ENCODE measurements at regions not wholly inside any gene's neighbourhood (a gene's known extent, or its start where the extent isn't known, plus 50 kb on each side); places are given as distances from the start of the nearest gene placed in this dataset.
"Not testable (repeated sequence)": the region's sequence is repeated elsewhere in the genome, so short reads cannot be mapped to it uniquely, and the experiment has no call there.

GRCh38 chr2:150075831-150076230 lies 411.6 kb downstream of the RND3 start:
- Mint-ChIP-seq H3K27me3 (ENCODE audit: low read depth in 3 of 3) (peaks cover 0 to 2% (median 0%) of the 10 kb centered on the region in 3 donors), H3K9me3 (peaks cover 0 to 43% (median 13%) of the 10 kb centered on the region in 6 donors), H3K4me3 (no peak overlapping the region), H3K4me1 (no peaks in the 10 kb centered on the region), H3K27ac (no peak overlapping the region), H3K36me3 (no peaks in the 10 kb centered on the region)
- no peak for DNase-seq

DNA sequence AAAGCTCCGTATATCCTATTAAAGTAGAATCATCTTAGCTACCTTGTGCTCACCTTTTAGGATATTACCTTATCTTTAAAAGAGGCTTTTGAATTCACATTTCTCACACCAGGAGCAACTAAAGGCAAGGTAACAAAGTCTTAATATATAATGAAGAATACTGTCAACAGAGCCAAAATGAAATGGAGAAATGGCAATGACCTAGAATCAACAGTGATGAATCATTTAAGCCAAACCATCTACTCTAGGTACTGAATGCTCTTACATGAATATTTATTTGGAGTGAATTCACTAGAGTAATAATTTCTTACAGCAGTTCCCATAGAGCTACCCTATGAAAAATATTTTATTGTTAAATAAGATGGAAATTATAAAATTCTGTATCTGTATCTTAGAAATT lies 421.0 kb downstream of the RND3 start:
- Mint-ChIP-seq H3K27ac (no peak overlapping the region), H3K27me3 (ENCODE audit: low read depth in 3 of 3) (peaks cover 0 to 2% (median 0%) of the 10 kb centered on the region in 3 donors), H3K4me3 (no peak overlapping the region), H3K9me3 (peaks cover 0 to 57% (median 11%) of the 10 kb centered on the region in 6 donors), H3K36me3 (no peaks in the 10 kb centered on the region), H3K4me1 (no peaks in the 10 kb centered on the region)
- no peak for DNase-seq

DNA sequence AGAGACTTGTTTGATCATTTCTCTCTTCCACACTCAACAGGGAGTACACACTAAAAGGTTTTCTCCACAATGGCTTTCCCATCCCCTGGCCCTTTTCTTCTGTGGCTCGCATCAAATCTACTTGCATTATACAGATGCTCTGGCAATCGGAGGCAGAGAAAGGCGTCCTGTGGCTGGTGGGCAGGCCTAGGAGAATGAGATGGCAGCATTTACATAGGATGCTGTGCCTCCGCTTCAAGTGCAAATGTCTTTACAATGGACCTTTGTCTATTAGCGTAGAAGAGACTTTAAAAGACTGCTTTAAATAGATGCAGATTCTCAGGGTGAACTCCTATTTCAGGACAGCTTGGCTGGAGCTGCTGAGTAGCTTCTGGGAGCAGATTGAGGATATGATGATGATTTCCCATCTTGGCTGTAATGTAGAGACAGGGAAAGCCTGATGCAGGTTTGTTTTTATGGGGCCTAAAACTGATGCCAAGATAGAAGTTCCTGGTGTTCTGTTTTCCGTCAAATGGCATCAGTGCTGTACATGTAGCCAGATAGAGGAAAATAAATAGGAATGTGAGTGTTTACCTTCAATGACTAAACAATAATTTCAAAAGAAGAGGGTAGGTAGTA lies 423.4 kb downstream of the RND3 start:
- no peak for DNase-seq
- Mint-ChIP-seq H3K36me3 (no peaks in the 10 kb centered on the region), H3K4me3 (no peak overlapping the region), H3K9me3 (peaks cover 0 to 39% (median 7%) of the 10 kb centered on the region in 6 donors), H3K27me3 (ENCODE audit: low read depth in 3 of 3) (no peaks in the 10 kb centered on the region), H3K27ac (no peak overlapping the region), H3K4me1 (no peaks in the 10 kb centered on the region)

DNA sequence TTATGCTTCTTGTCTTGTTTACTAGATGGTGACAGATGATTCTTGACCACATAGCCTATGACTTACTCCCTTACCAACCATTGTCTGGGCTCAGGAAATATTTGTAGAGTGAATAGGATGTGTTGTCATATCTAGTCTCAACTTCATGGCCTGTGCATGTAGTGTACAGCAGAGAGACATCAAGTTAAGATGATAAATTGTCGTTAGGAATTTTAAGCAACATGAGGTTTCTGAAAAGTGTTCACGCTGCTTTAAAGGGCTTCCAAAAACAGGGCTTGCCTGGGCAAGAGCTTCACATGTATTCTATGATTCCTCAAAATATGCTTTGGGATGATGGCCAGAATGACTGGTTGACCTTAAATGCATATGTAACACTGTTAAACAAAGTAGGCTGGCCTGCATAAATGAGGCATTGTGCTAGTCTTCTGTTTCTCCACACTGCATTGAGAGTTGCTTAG lies 424.0 kb downstream of the RND3 start:
- no peak for DNase-seq
- Mint-ChIP-seq H3K4me3 (no peak overlapping the region), H3K27me3 (ENCODE audit: low read depth in 3 of 3) (no peaks in the 10 kb centered on the region), H3K36me3 (no peaks in the 10 kb centered on the region), H3K4me1 (no peaks in the 10 kb centered on the region), H3K27ac (no peak overlapping the region), H3K9me3 (peaks cover 0 to 36% (median 6%) of the 10 kb centered on the region in 6 donors)

DNA sequence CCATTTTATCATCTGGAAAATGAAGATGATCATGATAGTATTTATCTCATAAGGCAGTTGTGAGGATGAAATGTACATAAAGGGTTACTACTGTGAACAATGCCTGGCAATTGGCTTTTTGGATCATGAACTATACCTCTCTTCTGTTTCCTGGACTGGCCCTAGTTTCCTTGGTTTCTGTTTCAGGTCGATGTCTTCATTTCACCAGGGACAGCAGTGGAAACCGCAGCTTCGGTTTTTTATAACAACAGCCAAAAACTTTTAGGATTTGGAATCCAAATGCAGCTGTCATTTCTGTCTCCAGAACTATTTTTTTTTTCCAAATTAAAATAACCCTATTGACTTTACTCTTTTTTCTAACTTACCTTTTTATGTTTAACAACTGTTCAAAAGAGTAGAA lies 425.1 kb downstream of the RND3 start:
- Mint-ChIP-seq H3K4me1 (no peaks in the 10 kb centered on the region), H3K27ac (no peak overlapping the region), H3K9me3 (peaks cover 4 to 39% (median 9%) of the 10 kb centered on the region in 6 donors), H3K36me3 (no peaks in the 10 kb centered on the region), H3K27me3 (ENCODE audit: low read depth in 3 of 3) (no peaks in the 10 kb centered on the region), H3K4me3 (no peak overlapping the region)
- DNase-seq, result no peak

DNA sequence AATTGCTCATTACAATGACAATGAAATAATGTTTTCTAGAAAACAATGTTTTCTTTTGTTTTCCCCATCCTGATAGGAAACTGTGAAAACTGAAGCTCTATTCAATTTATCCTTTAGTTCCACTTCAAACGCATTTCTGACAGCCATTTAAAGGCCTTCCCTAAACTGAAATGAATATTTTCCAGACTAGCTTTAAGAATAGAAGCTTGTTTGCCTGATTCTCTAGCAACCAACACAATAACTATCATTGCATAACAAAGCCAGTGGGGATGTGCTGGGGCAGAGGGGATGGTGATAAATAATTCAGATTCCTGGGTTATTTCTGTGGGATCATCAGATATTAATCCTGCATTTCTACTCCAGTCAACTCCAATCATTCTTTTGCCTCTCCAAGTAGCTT lies 427.1 kb downstream of the RND3 start:
- H3K36me3 Mint-ChIP-seq, result no peaks in the 10 kb centered on the region
- no peaks in the 10 kb centered on the region for H3K4me1 Mint-ChIP-seq
- H3K4me3 Mint-ChIP-seq, result no peak overlapping the region
- H3K27me3 Mint-ChIP-seq (ENCODE audit: low read depth in 3 of 3), result no peaks in the 10 kb centered on the region
- no peak for DNase-seq
- H3K9me3 Mint-ChIP-seq, result peaks cover 2 to 33% (median 10%) of the 10 kb centered on the region in 6 donors
- no peak overlapping the region for H3K27ac Mint-ChIP-seq

DNA sequence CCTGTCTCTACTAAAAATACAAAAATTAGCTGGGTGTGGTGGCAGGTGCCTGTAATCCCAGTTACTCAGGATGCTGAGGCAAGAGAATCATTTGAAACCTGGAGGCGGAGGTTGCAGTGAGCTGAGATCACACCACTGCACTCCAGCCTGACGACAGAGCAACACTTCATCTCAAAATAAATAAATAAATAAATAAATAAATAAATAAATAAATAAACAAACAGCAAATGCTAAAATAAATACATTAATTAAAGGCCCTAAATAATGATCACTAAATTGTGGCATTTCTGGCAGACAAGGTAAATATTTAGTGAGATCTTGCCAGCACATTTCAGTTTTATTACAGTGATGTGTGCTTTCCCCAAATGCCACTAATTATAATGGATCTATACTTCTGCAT lies 427.8 kb downstream of the RND3 start:
- H3K27ac Mint-ChIP-seq; H3K27me3 Mint-ChIP-seq (ENCODE audit: low read depth in 3 of 3); DNase-seq; H3K4me1 Mint-ChIP-seq; H3K36me3 Mint-ChIP-seq; H3K4me3 Mint-ChIP-seq: not testable (repeated sequence)
- H3K9me3 Mint-ChIP-seq, result peaks cover 2 to 33% (median 11%) of the 10 kb centered on the region in 6 donors

GRCh38 chr2:150052457-150052856 lies 435.0 kb downstream of the RND3 start:
- Mint-ChIP-seq H3K4me1 (no peaks in the 10 kb centered on the region), H3K27me3 (ENCODE audit: low read depth in 3 of 3) (peaks cover 0 to 3% (median 0%) of the 10 kb centered on the region in 3 donors), H3K9me3 (peaks cover 5 to 30% (median 18%) of the 10 kb centered on the region in 6 donors), H3K4me3 (no peak overlapping the region), H3K27ac (no peak overlapping the region), H3K36me3 (no peaks in the 10 kb centered on the region)
- no peak for DNase-seq

- Mint-ChIP-seq H3K9me3 (peaks cover 5 to 30% (median 20%) of the 10 kb centered on the region in 6 donors), H3K27me3 (ENCODE audit: low read depth in 3 of 3) (peaks cover 0 to 3% (median 0%) of the 10 kb centered on the region in 3 donors), H3K4me3 (no peak overlapping the region), H3K4me1 (no peaks in the 10 kb centered on the region), H3K36me3 (peaks cover 0 to 3% (median 0%) of the 10 kb centered on the region in 3 donors), H3K27ac (no peak overlapping the region)
- DNase-seq, result no peak
Measured at GRCh38 chr2:150051004-150051403, 436.5 kb downstream of the RND3 start.

DNA sequence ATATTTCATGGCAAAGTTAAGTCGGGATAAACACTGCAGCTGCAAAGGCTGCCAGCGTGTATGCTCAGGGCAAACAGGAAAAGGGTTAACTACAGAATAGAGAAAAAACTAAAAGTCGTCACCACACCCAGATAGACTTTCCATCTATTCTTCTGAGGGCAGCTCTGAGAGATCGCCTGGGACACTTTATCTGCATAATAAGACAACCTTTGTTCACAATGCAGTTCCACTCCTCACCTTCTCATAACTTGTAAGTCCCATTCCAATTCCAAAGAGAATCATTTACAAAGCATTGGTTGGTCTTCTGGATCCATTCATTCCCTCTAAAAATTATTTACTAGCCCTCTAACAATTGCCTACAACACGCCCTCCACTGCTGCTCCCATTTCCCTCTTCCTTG lies 437.4 kb downstream of the RND3 start:
- H3K27ac Mint-ChIP-seq, result no peak overlapping the region
- H3K4me1 Mint-ChIP-seq, result no peaks in the 10 kb centered on the region
- peaks cover 0 to 3% (median 0%) of the 10 kb centered on the region in 3 donors for H3K27me3 Mint-ChIP-seq (ENCODE audit: low read depth in 3 of 3)
- H3K36me3 Mint-ChIP-seq, result peaks cover 0 to 3% (median 0%) of the 10 kb centered on the region in 3 donors
- DNase-seq, result no peak
- no peak overlapping the region for H3K4me3 Mint-ChIP-seq
- peaks cover 5 to 30% (median 18%) of the 10 kb centered on the region in 6 donors for H3K9me3 Mint-ChIP-seq

DNA sequence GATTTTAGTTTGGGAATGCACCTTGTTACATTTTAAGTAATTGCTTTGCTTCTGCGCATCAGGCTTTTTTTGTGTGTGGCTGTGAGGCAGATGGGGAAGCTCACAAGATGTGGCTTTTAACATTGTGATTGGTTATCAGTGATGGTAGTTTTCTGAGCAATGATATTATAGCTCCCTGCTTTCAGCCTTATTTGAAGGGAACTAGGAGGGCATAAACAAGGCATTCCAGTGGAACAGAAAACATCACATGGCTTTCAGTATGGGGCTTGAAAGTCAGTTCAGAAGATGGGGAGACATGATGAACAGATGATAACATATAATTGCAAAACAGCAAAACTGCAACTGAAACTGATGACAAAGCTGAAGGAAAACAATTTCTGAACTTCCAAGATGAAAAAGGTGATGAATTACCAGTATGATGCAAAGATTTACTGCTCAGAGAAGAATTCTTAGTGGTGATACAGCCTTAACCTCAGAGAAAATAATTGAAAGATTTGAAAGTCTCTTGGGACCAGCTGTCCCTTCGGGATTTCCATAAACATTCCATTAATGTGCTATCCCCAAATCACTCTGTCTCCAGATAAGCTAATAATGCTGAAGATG lies 439.7 kb downstream of the RND3 start:
- DNase-seq, result no peak
- Mint-ChIP-seq H3K27ac (no peak overlapping the region), H3K4me3 (no peak overlapping the region), H3K27me3 (ENCODE audit: low read depth in 3 of 3) (peaks cover 0 to 3% (median 0%) of the 10 kb centered on the region in 3 donors), H3K36me3 (peaks cover 0 to 3% (median 0%) of the 10 kb centered on the region in 3 donors), H3K9me3 (peaks cover 2 to 25% (median 14%) of the 10 kb centered on the region in 6 donors), H3K4me1 (no peaks in the 10 kb centered on the region)

GRCh38 chr2:150046810-150047209 lies 440.7 kb downstream of the RND3 start:
- H3K27ac Mint-ChIP-seq, result no peak overlapping the region
- H3K36me3 Mint-ChIP-seq, result peaks cover 0 to 3% (median 0%) of the 10 kb centered on the region in 3 donors
- no peak overlapping the region for H3K4me3 Mint-ChIP-seq

DNA sequence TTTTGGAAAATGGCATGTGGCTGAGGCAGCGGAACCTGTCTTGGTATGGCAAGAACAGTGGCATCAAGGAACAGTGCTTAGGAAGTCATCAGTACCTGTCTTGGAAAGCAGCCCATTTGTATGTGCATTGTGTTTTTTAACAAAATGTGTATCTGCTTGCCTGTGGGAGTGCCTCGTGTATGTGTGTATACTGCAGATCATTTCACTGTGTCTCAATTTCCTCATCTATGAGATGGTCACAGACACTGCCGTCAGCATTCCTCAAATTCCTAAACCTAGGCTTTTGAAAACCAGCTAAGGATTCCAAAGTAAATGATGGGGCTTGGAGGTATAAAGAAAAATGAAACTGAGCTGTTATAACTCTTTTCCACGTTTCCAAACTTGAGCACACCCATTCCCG lies 441.3 kb downstream of the RND3 start:
- peaks cover 0 to 1% (median 0%) of the 10 kb centered on the region in 3 donors for H3K27me3 Mint-ChIP-seq (ENCODE audit: low read depth in 3 of 3)
- H3K27ac Mint-ChIP-seq, result no peak overlapping the region
- DNase-seq, result no peak
- H3K4me3 Mint-ChIP-seq, result no peak overlapping the region
- H3K9me3 Mint-ChIP-seq, result peaks cover 2 to 27% (median 12%) of the 10 kb centered on the region in 6 donors
- H3K36me3 Mint-ChIP-seq, result peaks cover 0 to 3% (median 0%) of the 10 kb centered on the region in 3 donors
- H3K4me1 Mint-ChIP-seq, result no peaks in the 10 kb centered on the region

More at GRCh38 chr2:150046810-150047209, 440.7 kb downstream of the RND3 start:
- H3K4me1 Mint-ChIP-seq, result no peaks in the 10 kb centered on the region
- H3K9me3 Mint-ChIP-seq, result peaks cover 2 to 29% (median 13%) of the 10 kb centered on the region in 6 donors
- H3K27me3 Mint-ChIP-seq (ENCODE audit: low read depth in 3 of 3), result peaks cover 0 to 3% (median 0%) of the 10 kb centered on the region in 3 donors
- no peak for DNase-seq

DNA sequence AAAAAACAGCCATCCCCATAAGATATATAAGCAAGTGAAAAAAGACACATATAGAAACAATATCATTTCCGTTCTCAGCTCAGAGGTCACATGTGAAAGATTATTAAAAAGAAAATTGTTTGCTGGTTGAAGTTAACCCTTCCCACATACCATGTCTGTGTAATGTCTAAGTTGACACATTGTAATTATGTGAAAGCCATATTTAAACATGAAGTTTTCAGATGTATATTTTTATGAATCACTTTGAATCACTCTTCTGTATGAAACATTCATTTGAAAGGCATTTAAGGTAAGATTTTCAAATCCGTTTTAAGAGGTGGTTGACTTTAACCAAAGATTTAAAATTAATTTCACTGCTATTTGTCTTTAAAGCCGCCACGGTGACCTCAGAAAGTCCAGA lies 441.9 kb downstream of the RND3 start:
- H3K9me3 Mint-ChIP-seq, result peaks cover 6 to 32% (median 14%) of the 10 kb centered on the region in 6 donors
- peaks cover 0 to 3% (median 0%) of the 10 kb centered on the region in 3 donors for H3K36me3 Mint-ChIP-seq
- no peak overlapping the region for H3K4me3 Mint-ChIP-seq
- peaks cover 0 to 1% (median 0%) of the 10 kb centered on the region in 3 donors for H3K27me3 Mint-ChIP-seq (ENCODE audit: low read depth in 3 of 3)
- H3K4me1 Mint-ChIP-seq, result no peaks in the 10 kb centered on the region
- no peak for DNase-seq
- H3K27ac Mint-ChIP-seq, result no peak overlapping the region

Measured in immature natural killer cell (primary cell).